ENCODE measurements at regions not wholly inside any gene's neighbourhood (a gene's known extent, or its start where the extent isn't known, plus 50 kb on each side); places are given as distances from the start of the nearest gene placed in this dataset.

- no peak for TF ChIP-seq CTCF (conservative IDR thresholded peaks at IDR 0.05; ENCODE audit: low read depth, low read length)
- no peak overlapping the region for H3K4me3 ChIP-seq (ENCODE audit: low read depth, low read length)
- DNase-seq (ENCODE audit: low read depth): no peak
Observed at GRCh38 chr11:29656597-29656996, 360.2 kb downstream of the KCNA4 start.

- TF ChIP-seq CTCF (conservative IDR thresholded peaks at IDR 0.05; ENCODE audit: low read depth, low read length): no peak
- no peak for DNase-seq (ENCODE audit: low read depth)
- no peak overlapping the region for H3K4me3 ChIP-seq (ENCODE audit: low read depth, low read length)
Observed at GRCh38 chr11:29645373-29645772, 371.5 kb downstream of the KCNA4 start.

GRCh38 chr11:29641201-29641600 is 375.6 kb downstream of the KCNA4 start:
- no peak for TF ChIP-seq CTCF (conservative IDR thresholded peaks at IDR 0.05; ENCODE audit: low read depth, low read length)
- no peak overlapping the region for H3K4me3 ChIP-seq (ENCODE audit: low read depth, low read length)
- DNase-seq (ENCODE audit: low read depth): no peak

GRCh38 chr11:29634744-29635143 is 382.1 kb downstream of the KCNA4 start:
- no peak for TF ChIP-seq CTCF (conservative IDR thresholded peaks at IDR 0.05; ENCODE audit: low read depth, low read length)
- no peak overlapping the region for H3K4me3 ChIP-seq (ENCODE audit: low read depth, low read length)
- DNase-seq (ENCODE audit: low read depth): no peak

- peak; percentile 28 for DNase-seq (ENCODE audit: low read depth)
- H3K4me3 ChIP-seq (ENCODE audit: low read depth, low read length): no peak overlapping the region
- peak; percentile 48 for TF ChIP-seq CTCF (conservative IDR thresholded peaks at IDR 0.05; ENCODE audit: low read depth, low read length)
Observed at GRCh38 chr11:29634244-29634643, 382.6 kb downstream of the KCNA4 start.

- no peak for TF ChIP-seq CTCF (conservative IDR thresholded peaks at IDR 0.05; ENCODE audit: low read depth, low read length)
- H3K4me3 ChIP-seq (ENCODE audit: low read depth, low read length): no peak overlapping the region
- DNase-seq (ENCODE audit: low read depth): peak; percentile 1
Observed at GRCh38 chr11:29629286-29629685, 387.5 kb downstream of the KCNA4 start.

- no peak for DNase-seq (ENCODE audit: low read depth)
- TF ChIP-seq CTCF (conservative IDR thresholded peaks at IDR 0.05; ENCODE audit: low read depth, low read length): no peak
- H3K4me3 ChIP-seq (ENCODE audit: low read depth, low read length): no peak overlapping the region
Observed at GRCh38 chr11:29628609-29629008, 388.2 kb downstream of the KCNA4 start.

All from choroid plexus epithelial cell (primary cell).